Cardiac septum (tissue), 1 donor: ENCODE measurements at regions not wholly inside any gene's neighbourhood (a gene's known extent, or its start where the extent isn't known, plus 50 kb on each side); places are given as distances from the start of the nearest gene placed in this dataset.

Experiments used
- DNase-seq: peaks from one replicate; pipeline ENCODE4 v3.0.0-alpha.2; 2020; ENCODE audit warnings: low spot score
- intact Hi-C: fragments of 100-400 bp; cut with DNase I; formaldehyde crosslinking; loops from one replicate; pipeline ENCODE4 v1.14.0; 2022
- donor health status: DM: no; HTN: no; CAD: no.

DNA sequence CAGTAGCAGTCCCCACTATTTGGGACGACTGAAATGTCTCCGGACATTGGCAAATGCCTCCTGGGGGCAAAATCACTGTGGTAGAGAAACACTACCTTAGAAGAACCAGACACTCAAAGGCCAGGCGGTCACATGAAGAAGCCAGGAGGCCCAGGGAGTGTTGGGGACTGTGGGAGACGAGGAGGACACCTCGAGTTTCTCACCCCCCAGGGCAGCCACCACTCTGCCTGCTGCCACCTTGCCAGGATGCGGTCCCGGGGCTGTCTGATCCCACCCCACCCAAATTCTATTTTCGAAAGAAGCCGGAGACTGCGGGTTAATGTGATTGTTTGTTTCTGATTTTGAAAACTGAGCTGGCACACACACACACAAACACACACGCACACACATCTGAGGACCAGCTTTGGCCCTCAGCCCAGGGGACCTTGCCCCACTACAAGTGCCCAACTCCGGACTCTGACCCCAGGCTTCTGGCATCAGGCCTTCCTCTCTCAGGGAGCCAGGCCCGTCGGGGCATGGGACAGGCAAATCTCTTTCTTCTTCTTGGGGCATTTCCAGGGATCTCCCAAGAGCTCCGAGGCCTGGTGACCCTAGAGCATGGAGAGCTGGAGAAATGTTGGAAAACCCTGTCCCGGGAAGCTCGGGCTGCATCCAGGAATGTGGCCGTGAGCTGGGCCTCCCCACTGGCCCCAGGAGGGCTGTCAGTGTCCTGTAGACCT, 187.5 kb upstream of the PMEPA1 start:
- DNase-seq: peak; percentile 70
- intact Hi-C loops: no loop called here

DNA sequence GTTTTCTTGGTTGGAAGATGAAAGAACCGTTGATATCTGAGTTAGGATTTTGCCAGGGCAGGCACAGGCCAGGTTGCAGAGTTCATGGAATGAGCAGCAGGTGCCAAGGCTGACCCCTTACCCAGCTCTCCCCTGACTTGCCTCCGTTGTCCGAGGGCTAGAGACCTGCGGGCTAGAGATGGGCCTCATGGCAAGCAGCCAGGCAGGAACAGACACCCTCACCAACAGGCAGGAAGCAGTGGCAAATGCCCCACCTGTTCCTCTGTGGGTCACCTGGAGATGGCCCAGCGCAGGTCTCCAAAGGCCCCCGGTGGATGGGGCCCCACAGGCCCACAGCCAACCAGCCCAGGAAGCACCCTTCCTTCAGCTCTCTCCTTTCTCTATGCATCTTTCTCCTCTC, 186.7 kb upstream of the PMEPA1 start:
- intact Hi-C loops: no loop called here
- peak; percentile 74 for DNase-seq

DNA sequence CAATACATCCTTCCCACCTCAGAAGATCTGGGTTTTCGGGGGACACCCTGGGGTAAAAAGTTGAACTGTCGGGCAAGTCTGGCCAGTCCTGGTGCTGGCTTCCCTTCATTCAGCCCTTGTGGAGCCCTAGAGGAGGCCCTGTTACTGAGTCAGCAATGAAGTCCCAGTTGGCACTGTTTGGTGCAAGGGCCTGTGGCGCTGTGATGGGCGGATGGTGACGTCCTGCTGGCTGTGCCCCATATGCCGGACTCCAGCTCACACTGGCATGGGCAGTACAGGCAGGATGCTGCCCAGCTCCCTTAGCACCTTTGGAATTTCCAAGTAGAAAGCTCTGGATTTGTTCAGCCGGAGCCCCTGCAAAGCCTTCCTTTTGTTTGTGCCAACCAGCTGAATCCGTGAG, 186.2 kb upstream of the PMEPA1 start:
- peak; percentile 15 for DNase-seq
- intact Hi-C loops: no loop called here

DNA sequence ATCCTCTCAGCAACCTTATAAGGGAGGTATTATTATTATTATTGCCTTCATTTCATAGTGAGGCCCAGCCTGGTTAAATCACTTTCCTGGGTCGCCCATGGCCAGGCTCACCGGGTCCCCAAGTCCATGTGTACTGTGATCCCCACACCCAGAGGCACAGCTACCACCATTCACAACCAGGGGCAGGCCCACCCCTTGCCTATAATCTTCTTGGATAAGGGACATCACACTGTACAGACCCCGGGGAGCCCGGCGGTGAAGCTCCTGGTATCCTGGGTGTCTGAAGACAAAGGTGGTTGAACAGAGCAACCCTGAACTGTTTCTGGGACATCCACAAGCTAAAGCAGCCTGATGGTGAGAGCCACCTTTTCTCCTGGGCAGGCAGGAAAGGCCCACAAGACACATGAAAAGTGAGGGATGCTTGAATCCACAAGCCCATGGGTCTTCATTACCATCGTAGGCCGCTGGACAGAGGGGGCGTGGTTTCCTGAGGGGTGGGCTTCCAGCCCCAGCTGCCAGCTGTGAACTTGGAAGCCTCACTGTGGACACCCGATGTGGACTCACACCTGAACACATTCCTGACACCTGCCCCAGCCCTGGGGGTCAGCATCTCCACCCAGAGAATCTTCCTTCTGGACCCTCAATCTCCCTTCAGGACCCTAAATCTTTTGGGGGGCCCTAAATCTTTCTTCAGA, 185.5 kb upstream of the PMEPA1 start:
- peak; percentile 20 for DNase-seq
- intact Hi-C loops: no loop called here

DNA sequence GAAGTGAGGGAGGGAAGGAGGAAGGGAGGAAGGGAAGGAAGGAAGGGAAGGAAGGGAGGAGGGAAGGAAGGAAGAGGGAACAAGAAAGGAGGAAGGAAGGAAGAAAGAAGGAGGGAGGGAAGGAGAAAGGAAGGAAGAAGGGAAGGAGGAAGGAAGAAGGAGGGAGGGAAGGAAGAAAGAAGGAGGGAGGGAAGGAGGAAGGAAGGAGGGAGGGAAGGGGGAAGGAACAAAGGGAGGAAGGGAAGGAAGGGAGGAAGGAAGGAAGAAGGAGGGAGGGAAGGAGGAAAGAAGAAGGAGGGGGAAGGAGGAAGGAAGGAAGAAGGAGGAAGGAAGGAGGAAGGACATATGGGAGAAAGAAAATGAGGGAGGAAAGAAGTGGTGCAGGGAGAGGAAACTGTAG, 184.7 kb upstream of the PMEPA1 start:
- DNase-seq: no peak
- intact Hi-C loops: no loop called here

DNA sequence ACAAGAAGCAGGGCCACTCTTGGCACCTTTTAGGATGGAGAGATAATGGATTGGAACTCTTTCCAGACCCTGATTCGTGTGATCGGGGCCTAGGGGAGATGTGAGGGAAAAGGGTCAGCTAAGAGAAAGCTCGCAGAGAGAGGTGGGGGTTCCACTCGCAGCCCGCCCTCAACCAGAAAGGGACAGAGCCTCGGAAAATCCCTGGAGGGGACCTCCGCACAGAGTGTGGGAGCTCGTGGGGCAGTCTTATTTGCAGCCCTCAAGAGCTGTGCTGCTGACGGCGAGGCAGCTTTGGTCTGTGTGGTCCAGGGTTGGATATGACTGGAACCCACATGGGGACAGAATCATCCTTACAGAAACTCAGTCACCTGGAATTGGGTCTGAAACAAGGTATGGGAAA, 184.3 kb upstream of the PMEPA1 start:
- DNase-seq: peak; percentile 47
- intact Hi-C loops: no loop called here

DNA sequence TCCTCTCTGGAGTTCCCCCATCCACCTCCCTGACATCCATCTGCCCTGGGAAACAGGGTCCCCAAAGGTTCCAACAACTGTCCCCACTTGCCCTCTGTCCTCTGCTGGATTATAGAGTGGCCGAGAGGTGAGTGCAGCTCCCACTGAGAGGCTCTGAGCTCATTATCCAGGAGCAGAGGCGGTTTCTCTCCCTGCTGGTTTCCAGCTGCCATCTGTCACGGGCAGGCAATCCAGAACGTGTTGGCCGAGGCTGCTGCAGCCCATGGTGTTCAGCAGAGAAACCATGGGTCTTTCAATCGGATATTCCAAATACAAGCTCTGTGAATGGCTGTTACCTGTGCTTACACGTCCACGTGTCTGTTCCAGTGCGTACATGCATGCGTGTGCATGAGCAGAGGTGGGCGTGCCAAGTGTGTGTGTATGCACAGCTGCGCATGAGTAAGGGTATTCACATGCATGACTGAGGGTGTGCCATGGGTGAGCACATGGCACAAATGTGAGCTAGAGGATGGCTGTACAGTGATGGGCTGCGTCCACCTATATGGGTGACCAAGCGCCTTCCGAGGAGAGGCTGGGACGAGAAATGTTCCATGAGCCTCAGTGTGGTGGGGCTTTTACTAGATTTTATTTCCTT, 183.7 kb upstream of the PMEPA1 start:
- DNase-seq: peak; percentile 46
- intact Hi-C loops: no loop called here

DNA sequence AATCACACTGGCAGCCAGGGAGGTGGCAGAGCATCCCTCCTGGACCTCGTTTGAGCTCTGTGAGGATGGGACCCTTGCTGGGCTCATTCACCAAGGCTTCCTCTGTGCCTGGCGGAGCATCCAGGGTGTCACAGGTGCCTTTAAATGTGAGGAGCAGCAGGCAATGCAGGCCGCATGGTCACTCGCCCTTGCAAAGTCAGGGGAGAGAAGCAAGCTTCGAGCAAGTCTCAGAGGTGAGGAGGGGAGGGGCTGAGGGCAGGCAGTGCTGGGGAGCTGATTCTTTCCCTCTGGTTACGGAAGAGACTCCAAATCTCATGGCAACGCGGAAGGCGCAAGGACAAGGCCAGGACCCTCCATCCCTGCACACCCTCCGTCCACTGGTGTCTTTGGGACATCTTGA, 182.7 kb upstream of the PMEPA1 start:
- intact Hi-C loops: no loop called here
- peak; percentile 61 for DNase-seq

DNA sequence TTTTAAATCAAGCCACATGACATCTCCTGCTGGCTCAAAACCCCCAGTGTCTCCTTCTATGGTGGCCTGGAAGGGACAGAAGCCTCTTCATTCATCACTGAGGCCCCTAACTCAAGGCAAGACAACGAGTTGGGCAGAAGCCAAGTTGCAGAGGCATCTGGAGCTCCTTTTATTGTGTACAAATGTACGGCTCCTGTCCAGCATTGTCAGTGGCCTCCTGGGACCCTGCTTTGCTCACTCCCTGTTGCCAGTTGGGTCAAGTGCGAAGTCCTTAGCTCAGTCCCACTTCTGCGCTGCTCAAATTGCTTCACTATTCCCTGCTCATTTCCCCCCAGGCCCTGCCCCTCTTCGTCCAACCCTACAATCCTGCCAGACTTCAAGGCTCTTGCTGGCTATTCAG, 181.2 kb upstream of the PMEPA1 start:
- intact Hi-C loops: no loop called here
- DNase-seq: peak; percentile 72

DNA sequence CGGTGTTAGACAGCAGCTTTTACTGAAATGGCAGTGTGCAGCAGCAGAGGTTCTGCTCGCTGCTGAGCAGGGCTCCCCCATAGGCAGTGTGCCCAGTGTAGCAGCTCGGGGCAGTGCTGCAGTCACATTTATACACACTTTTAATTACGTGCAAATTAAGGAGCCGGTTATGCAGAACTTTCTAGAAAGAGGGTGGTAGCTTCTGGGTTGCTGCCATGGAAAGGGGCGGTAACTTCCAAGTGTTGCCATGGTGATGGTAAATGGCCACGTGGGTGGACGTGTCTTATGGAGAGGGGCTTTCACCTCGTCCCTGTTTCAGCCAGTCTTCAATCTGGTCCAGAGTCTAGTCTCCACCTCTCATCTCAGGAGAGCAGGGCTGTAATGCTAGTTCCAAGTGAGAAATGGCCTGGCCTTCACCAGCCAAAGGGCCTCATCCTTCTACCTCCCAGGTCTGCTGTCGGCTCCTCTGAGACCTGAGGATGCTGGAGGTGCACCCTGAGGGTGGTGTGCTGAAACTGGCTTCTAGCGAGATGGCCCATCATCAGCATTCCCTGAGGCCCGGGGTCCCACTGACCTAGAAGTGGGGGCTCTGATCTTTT, 180.5 kb upstream of the PMEPA1 start:
- intact Hi-C loops: no loop called here
- DNase-seq: peak; percentile 53

DNA sequence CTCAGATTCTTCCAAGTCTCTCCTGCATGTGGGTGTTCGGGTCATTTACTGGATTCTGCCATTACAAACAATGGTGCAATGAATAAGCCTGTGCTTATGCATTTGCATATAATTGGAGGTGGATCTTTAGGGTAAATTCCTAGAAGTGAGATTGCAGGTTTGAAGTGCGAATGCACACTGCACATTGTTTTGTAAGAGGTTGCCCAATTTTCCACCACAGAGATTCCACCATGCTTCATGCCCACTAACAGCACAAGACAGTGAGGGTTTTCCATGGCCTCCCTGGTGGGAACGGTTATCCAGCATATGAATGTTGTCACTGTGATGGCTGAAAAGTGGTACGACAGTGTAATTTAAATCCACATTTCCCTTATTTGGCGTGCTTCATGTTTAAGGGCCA, 178.8 kb upstream of the PMEPA1 start:
- DNase-seq: no peak
- intact Hi-C loops: no loop called here

DNA sequence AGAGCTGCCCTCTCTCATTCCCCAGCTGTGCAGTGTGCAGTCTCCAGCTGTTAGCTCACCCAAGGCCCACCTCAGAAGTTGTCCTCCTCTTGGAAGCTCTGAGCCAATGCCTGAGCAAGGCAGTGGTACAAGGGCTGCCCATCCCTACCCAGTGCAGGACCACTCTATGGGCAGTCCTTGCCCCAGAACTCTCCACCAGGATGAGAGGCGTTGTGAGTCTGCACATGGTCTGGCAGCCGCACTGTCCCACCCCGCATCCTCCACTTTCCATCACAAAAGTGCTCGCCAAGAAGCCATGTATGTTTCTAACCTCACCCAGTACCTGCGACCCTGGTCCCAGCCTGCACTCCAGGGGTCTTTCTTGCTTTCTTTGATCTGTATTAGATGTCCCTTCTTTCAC, 175.1 kb upstream of the PMEPA1 start:
- peak; percentile 33 for DNase-seq
- intact Hi-C loops: no loop called here

DNA sequence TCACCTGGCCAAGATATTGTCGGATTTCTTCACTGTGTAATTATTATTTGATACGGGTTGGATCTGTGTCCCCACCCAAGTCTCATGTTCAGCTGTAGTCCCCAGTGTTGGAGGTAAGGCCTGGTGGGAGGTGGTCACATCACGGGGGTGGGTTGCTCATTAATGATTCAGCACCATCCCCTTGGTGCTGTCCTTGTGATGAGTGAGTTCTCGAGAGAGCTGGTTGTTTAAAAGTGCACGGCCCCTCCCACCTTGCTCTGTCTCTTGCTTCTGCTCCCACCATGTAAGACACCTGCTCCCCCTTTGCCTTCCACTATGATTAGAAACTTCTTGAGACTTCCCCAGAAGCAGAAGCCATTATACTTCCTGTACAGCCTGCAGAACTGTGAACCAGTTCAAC, 173.9 kb upstream of the PMEPA1 start:
- DNase-seq: peak; percentile 53
- intact Hi-C loops: no loop called here

DNA sequence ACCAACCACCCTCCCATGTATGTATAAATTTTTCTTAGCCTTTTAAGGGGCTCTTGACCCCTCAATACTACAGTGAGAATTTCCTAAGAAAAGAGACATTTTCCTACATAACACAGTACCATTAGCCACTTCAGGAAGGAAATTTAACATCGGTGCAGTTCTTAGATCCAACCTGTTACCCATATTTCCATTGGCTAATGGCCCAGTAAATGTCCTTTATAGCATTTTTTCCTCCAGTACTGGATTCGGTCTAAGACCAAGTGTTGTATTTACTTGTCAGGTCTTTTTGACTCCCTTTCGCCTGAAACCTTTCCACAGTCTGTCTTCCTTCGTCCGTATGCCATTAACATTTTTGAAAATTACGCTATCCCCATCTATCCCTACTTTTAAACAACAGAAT, 173.4 kb upstream of the PMEPA1 start:
- DNase-seq: no peak
- intact Hi-C loops: no loop called here

DNA sequence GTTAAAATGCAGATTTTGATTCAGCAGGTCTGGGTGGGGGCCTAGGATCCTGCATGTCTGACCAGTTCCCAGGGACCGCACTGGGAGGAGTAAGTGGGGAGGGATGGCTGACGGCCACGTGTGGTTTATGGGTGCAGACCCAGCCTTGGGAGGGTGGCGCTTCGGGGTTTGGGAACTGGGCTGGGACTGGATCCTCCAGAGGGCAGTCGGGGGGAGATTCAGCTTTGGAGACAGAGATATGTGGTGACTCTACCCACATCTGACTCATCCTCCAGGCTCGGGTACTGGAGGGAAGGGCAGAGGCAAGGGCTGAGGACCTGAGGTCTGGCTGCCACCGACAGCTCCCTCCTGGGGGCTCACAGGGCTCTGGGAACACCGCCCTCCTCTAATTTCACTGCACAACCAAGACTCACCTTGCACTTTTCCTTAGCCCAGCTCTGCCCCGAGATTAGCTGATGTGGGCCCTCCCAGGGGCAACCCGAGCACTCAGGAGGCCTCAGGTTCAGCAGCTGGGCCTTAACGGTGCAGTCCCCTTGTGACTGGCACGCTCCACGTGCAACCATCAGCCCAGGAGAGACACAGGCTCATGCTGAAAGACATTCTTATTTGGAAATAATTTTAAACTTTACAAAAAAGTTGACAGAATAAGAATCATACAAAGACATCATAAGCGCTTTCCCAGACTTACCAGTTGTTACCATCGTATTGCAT, 172.8 kb upstream of the PMEPA1 start:
- intact Hi-C loops: no loop called here
- peak; percentile 55 for DNase-seq

DNA sequence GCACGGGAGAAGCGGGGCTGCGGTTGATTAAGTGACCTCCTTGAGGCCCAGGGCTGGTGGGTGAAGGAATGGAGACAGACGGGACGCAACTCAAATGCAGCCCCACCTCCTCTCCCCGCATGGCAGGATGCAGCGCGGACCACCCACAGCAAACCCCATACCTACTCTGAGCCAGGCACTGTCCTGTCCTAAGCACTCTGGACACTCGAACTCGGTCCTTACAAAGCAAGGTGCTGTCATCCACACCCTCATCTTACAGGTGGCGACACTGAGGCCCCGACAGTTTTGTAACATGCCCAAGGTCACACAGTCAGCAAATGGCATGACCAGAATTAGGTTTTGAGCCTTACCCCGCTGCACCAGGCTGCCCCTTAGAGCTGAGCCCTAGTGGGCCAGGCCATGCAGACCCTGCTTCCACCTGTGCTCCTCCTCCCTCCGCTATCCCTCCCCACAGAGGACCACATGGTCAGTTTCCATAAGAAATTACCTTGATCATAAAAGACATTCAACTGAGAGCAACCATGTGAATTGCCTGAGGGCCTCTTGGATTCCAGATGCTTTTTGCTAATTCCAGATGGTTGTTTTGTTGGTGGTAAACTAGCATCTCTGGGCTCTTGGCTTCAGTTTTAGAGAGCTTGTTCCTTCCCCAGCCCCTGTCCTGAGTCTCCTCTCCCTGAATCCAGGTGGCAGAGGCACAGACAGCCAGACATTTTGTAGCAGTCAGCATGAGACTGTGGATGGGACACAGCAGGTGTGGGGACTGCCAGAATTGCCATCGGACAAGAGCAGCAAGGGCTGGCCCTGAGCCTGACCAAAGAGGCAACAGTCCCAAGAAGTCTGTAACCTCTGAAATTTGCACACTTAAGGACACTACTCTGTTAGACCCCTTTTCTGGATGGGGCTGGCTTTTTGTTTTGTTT, 171.9 kb upstream of the PMEPA1 start:
- intact Hi-C loops: no loop called here
- peak; percentile 56 for DNase-seq

DNA sequence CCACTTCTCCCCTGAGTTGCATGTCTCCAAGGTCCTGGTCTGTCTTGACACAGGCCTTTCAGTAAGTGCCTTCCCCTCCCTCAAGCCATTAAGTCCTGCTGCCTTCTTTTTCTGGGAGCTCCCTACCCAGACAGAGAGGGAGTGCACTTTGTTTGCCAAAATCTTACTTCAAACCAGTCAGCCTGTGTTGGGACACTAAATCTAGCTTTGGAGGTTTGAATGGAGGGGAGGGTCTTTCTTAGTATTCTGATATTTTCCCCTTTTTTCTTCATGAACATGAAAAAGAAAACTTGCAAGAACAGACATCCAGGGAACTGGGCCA, 170.7 kb upstream of the PMEPA1 start:
- no peak for DNase-seq
- intact Hi-C loops: no loop called here

DNA sequence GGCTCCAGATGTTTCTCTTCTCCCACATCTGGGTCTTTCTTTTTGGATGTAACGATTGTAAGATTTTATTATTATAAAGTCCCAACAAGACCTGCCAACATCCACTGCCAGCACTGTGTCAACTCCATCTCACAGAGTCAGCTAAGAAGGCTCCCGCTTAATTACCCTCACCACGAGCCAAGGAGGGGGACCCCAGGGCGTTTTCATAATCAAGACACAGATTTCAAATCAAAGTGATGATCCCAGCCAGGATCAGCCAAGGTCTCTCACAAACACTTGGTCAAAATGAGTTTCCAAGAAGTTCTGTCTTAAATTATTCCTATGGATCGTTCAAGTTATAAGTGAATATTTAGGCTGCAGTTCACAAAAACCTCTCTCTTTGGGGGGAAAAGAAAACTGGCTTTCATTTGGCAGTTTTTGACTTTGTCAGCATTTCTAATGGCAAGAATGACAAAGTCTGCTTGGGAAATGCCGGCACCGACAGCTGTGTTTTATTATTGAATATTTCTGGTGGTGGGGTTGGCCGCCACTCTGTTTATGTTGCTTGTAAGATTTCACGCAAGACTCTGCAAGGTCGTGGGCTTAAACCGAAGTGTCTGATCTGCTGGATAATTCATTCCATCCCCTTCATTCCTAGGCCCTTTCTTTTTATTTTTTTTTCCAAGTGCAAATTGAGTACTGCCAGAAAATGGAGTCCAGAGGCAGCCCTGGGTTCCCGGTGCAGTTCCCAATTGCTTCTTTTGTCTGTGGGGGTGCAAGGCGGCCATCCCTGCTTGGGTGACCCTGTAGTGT, 170.2 kb upstream of the PMEPA1 start:
- intact Hi-C loops: no loop called here
- DNase-seq: peak; percentile 77

DNA sequence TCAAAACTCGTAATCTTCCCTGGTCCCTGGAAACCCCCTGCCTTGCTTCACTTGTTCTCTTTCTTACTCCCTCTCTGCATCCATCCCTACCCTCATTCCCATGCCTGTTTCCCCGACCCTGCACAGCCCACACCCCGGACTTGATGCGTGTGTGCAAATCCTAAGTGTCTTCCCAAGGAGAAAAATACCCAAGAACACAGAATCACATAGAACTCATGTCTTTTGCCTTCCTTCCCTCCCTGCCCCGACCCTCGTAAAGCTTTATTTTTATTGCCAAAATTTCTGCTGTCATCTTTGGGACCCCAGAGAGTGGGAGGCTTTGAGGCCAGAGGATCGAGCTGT, 169.6 kb upstream of the PMEPA1 start:
- intact Hi-C loops: no loop called here
- peak; percentile 46 for DNase-seq
